Gastrocnemius medialis (tissue), 4 donors: ENCODE measurements at regions not wholly inside any gene's neighbourhood (a gene's known extent, or its start where the extent isn't known, plus 50 kb on each side); places are given as distances from the start of the nearest gene placed in this dataset.
"Not testable (repeated sequence)": the region's sequence is repeated elsewhere in the genome, so short reads cannot be mapped to it uniquely, and the experiment has no call there.

Experiments
- ATAC-seq, 2 donors: fragments of 150-250 bp; one replicate each; pipeline ENCODE4 v1.9.1; 2016
- DNase-seq, 2 donors: peaks; one replicate each; pipeline ENCODE4 v3.0.0-alpha.2; 2019
- H3K27ac ChIP-seq, 4 donors: fragments of 200-600 bp; sonication (generic); 1 replicate in 1 of 4; 2 replicates in 3 of 4; pipeline ENCODE4 v1.5.1; 2016 to 2018; ENCODE audit warnings: mild to moderate bottlenecking in 2 of 4, moderate library complexity in 1 of 4
- H3K27me3 ChIP-seq, 3 donors: fragments of 200-600 bp; sonication (generic) in 2 of 3; 1 replicate in 1 of 3; 2 replicates in 2 of 3; pipeline versions ENCODE4 v1.5.1 to v1.6.0; 2016 to 2019; ENCODE audit warnings: mild to moderate bottlenecking in 1 of 3, moderate library complexity in 1 of 3
- H3K36me3 ChIP-seq, 2 donors: fragments of 200-600 bp; sonication (generic) in 1 of 2; one replicate each; pipeline ENCODE4 v1.5.1; 2017 to 2018
- H3K4me1 ChIP-seq, 2 donors: fragments of 200-600 bp; sonication (generic) in 1 of 2; one replicate each; pipeline ENCODE4 v1.5.1; 2016 to 2017; ENCODE audit warnings: mild to moderate bottlenecking in 2 of 2
- H3K4me3 ChIP-seq, 4 donors: fragments of 200-600 bp; sonication (generic) in 3 of 4; 1 replicate in 1 of 4; 2 replicates in 3 of 4; pipeline ENCODE4 v1.5.1; 2016 to 2019; ENCODE audit warnings: mild to moderate bottlenecking in 2 of 4
- H3K9me3 ChIP-seq, 3 donors: fragments of 200-600 bp; sonication (generic) in 2 of 3; 1 replicate in 1 of 3; 2 replicates in 2 of 3; pipeline ENCODE4 v1.5.1; 2016 to 2019
- POLR2A ChIP-seq, 2 donors: fragments of 450-650 bp; IDR thresholded peaks; one replicate each; pipeline ENCODE4 v1.6.1; 2017; ENCODE audit warnings: antibody characterized with exemption in 2 of 2, mild to moderate bottlenecking in 2 of 2, moderate library complexity in 2 of 2
- in situ Hi-C, 4 donors: fragments of 200-750 bp; cut with MboI; loops; one replicate each; pipeline versions ENCODE4 v1.15.0 to v1.8.0; 2017; ENCODE audit warnings: low sequenced_read_pairs in 4 of 4
- intact Hi-C: fragments of 100-400 bp; cut with DNase I; formaldehyde crosslinking; loops from one replicate; pipeline ENCODE4 v1.15.1; 2023; ENCODE audit warnings: low total_unique reads
- TF ChIP-seq, protein P1 (sequence below), 5 experiments: fragments of 450-650 bp in 3 of 5; fragments of 200-600 bp in 2 of 5; sonication (generic) in 2 of 5; IDR thresholded peaks in 4 of 5; conservative IDR thresholded peaks in 1 of 5; 1 replicate in 4 of 5; 2 replicates in 1 of 5; pipeline ENCODE4 v1.5.1; 2016 to 2019; ENCODE audit warnings: antibody characterized with exemption in 5 of 5, mild to moderate bottlenecking in 3 of 5, moderate library complexity in 3 of 5

DNA sequence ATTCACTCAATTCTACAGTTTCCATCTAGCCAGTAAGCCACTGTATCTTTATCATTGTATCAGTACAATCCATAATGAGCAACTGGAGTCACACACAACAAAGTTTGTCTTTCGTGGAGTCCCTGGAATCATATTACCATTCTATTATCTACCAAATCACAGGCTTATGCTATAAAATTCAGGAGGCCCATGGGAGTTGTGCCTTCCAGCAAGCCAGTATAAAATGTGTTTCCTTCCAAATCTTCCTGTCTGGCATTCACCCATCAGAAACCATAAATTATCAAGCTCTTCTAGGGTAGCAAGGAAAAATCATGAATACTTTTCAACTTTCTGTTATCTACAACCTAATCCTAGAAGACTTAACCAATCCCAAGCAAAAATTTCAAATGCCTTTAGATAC is 1383.3 kb upstream of the PCDH7 start:
- in situ Hi-C loops (no loop called here), intact Hi-C loops (no loop called here)
- Histone ChIP-seq H3K4me1 (no peaks in the 10 kb centered on the region), H3K27ac (no peak overlapping the region), H3K36me3 (no peaks in the 10 kb centered on the region), H3K27me3 (no peaks in the 10 kb centered on the region), H3K9me3 (no peaks in the 10 kb centered on the region), H3K4me3 (no peak overlapping the region)
- DNase-seq (no peak), ATAC-seq (no peak)
- no peak for TF ChIP-seq POLR2A (IDR thresholded peaks at IDR 0.05)
- TF ChIP-seq, protein P1, sequence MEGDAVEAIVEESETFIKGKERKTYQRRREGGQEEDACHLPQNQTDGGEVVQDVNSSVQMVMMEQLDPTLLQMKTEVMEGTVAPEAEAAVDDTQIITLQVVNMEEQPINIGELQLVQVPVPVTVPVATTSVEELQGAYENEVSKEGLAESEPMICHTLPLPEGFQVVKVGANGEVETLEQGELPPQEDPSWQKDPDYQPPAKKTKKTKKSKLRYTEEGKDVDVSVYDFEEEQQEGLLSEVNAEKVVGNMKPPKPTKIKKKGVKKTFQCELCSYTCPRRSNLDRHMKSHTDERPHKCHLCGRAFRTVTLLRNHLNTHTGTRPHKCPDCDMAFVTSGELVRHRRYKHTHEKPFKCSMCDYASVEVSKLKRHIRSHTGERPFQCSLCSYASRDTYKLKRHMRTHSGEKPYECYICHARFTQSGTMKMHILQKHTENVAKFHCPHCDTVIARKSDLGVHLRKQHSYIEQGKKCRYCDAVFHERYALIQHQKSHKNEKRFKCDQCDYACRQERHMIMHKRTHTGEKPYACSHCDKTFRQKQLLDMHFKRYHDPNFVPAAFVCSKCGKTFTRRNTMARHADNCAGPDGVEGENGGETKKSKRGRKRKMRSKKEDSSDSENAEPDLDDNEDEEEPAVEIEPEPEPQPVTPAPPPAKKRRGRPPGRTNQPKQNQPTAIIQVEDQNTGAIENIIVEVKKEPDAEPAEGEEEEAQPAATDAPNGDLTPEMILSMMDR (IDR thresholded peaks at IDR 0.05 in 4 of 5, conservative IDR thresholded peaks at IDR 0.05 in 1 of 5), result no peak

DNA sequence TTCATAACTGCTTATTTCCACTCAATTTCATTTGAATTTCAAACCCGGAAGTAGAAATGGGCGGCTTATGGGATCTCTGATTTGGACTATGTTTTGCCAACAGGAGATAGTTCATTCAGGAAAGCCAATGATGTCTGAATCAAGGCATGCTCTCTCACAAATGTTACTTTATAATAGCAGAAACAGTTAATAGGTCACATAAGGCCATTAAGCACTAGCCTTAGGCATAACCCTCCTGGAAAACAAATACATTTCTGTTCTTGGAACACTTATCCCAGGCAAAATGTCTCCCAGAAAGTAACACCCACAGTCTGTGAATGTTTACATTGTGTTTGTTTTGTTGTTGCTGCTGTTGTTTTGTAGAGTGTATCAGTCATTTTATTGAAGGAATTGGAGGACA is 1347.2 kb upstream of the PCDH7 start:
- H3K36me3 ChIP-seq, result no peaks in the 10 kb centered on the region
- H3K9me3 ChIP-seq, result no peaks in the 10 kb centered on the region
- DNase-seq (no peak), ATAC-seq (no peak)
- in situ Hi-C loops, result no loop called here
- H3K27me3 ChIP-seq, result no peaks in the 10 kb centered on the region
- TF ChIP-seq, protein P1 (IDR thresholded peaks at IDR 0.05 in 4 of 5, conservative IDR thresholded peaks at IDR 0.05 in 1 of 5), result no peak
- TF ChIP-seq POLR2A (IDR thresholded peaks at IDR 0.05), result no peak
- H3K4me1 ChIP-seq, result no peaks in the 10 kb centered on the region
- no peak overlapping the region for H3K4me3 ChIP-seq
- intact Hi-C loops, result no loop called here
- no peak overlapping the region for H3K27ac ChIP-seq

DNA sequence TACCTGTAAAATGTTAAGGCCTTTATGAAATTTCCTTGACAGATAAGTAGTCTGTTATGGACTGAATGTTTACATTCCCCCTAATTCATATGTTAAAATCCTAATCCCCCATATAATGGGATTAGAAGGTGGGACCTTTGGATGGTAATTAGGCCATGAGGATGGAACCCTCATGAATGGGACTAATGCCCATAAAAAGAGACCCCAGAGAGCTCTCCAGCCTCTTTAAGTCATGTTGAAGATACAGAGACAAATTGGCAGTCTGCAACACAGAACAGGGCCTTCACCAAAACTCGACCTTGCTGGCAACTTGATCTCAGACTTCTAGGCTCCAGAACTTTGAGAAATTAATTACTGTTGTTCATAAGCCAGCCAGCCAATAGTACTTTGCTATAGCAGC is 1344.5 kb upstream of the PCDH7 start:
- Histone ChIP-seq H3K4me3 (no peak overlapping the region), H3K27me3 (no peaks in the 10 kb centered on the region), H3K4me1 (no peaks in the 10 kb centered on the region), H3K27ac (no peak overlapping the region), H3K36me3 (no peaks in the 10 kb centered on the region), H3K9me3 (no peaks in the 10 kb centered on the region)
- intact Hi-C loops (no loop called here), in situ Hi-C loops (no loop called here)
- TF ChIP-seq, protein P1 (IDR thresholded peaks at IDR 0.05 in 4 of 5, conservative IDR thresholded peaks at IDR 0.05 in 1 of 5), result no peak
- TF ChIP-seq POLR2A (IDR thresholded peaks at IDR 0.05), result no peak
- ATAC-seq, result no peak
- no peak for DNase-seq

DNA sequence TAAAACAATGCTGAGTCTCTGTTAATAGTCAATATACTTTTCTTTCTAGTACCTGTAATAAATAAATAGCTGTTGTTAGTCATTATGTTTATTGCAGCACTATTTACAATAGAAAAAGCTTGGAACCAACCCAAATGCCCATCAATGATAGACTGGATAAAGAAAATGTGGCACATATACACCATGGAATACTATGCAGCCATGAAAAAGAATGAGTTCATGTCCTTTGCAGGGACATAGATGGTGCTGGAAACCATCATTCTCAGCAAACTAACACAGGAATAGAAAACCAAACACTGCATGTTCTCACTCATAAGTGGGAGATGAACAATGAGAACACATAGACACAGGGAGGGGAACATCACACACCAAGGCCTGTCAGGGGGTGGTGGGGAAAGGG is 1341.9 kb upstream of the PCDH7 start:
- H3K27me3 ChIP-seq, H3K4me3 ChIP-seq, H3K9me3 ChIP-seq, ATAC-seq, DNase-seq, H3K27ac ChIP-seq, intact Hi-C loops, H3K36me3 ChIP-seq, H3K4me1 ChIP-seq, in situ Hi-C loops: not testable (repeated sequence)

DNA sequence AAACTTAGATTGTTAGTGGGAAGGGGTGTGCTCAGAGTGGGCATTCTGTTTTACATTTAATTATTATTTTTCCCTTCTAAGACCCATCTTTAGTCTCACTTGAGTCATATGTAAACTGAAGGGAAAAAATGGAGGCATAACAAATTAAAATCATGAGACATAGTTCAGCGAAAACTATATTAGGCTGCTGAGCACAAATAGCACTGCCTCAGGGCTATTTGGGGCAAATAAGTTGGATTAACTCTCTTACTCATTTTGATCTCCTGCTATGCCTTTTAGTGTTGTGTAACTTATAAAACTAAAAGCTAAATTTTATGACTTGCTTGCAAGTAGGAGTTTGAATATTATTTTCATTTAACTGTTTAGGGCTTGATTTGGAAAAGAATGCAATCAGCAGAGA is 1329.2 kb upstream of the PCDH7 start:
- Histone ChIP-seq H3K9me3 (no peaks in the 10 kb centered on the region), H3K4me3 (no peak overlapping the region), H3K4me1 (no peaks in the 10 kb centered on the region), H3K27ac (no peak overlapping the region), H3K36me3 (no peaks in the 10 kb centered on the region), H3K27me3 (no peaks in the 10 kb centered on the region)
- TF ChIP-seq, protein P1 (IDR thresholded peaks at IDR 0.05 in 4 of 5, conservative IDR thresholded peaks at IDR 0.05 in 1 of 5), result no peak
- no peak for TF ChIP-seq POLR2A (IDR thresholded peaks at IDR 0.05)
- in situ Hi-C loops, result no loop called here
- DNase-seq (no peak), ATAC-seq (no peak)
- intact Hi-C loops, result no loop called here
